ENCODE measurements at regions not wholly inside any gene's neighbourhood (a gene's known extent, or its start where the extent isn't known, plus 50 kb on each side); places are given as distances from the start of the nearest gene placed in this dataset.

DNA sequence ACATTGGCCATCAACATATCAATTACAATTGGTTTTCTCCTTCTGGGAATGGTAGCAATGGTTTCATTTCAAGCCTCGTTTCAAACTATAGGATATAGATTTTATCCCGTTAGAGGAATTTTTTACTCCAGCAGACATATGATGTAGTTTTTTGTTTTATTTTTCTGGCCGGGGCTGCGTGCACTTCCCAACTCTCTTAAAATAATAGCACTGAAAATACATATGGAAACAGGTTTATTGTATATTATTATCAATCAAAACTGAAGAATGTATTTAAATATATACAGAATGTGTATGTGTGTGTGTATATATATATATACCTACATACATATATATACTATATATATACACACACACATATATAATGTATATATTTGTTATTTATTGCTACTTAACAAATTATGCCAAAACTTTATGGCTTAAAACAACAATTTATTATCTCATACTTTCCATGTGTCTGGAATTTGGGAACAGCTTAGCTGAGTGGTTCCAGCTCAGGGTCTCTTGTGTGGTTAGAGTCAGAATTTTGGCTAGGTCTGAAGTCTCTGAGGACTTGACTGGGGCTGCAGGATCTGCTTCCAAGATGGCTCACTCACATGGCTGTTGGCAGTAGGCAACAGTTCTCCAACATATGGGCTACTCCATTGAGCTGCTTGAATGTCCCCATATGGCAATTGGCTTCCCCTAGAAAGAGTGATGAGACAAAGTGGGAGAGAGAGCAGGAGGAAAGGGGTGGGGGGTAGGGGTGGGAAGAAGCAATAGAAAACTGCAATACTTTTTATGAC lies 314.1 kb downstream of the PPP1R2C start:
- TF ChIP-seq EZH2 (IDR thresholded peaks at IDR 0.05; ENCODE audit: borderline replicate concordance, low read depth, low read length, severe bottlenecking): no peak
- TF ChIP-seq, protein P1, sequence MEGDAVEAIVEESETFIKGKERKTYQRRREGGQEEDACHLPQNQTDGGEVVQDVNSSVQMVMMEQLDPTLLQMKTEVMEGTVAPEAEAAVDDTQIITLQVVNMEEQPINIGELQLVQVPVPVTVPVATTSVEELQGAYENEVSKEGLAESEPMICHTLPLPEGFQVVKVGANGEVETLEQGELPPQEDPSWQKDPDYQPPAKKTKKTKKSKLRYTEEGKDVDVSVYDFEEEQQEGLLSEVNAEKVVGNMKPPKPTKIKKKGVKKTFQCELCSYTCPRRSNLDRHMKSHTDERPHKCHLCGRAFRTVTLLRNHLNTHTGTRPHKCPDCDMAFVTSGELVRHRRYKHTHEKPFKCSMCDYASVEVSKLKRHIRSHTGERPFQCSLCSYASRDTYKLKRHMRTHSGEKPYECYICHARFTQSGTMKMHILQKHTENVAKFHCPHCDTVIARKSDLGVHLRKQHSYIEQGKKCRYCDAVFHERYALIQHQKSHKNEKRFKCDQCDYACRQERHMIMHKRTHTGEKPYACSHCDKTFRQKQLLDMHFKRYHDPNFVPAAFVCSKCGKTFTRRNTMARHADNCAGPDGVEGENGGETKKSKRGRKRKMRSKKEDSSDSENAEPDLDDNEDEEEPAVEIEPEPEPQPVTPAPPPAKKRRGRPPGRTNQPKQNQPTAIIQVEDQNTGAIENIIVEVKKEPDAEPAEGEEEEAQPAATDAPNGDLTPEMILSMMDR (IDR thresholded peaks at IDR 0.05; ENCODE audit: borderline replicate concordance, extremely low read depth, low read length, poor library complexity, severe bottlenecking): no peak
